ENCODE measurements at regions not wholly inside any gene's neighbourhood (a gene's known extent, or its start where the extent isn't known, plus 50 kb on each side); places are given as distances from the start of the nearest gene placed in this dataset.

- TF ChIP-seq, protein P1, sequence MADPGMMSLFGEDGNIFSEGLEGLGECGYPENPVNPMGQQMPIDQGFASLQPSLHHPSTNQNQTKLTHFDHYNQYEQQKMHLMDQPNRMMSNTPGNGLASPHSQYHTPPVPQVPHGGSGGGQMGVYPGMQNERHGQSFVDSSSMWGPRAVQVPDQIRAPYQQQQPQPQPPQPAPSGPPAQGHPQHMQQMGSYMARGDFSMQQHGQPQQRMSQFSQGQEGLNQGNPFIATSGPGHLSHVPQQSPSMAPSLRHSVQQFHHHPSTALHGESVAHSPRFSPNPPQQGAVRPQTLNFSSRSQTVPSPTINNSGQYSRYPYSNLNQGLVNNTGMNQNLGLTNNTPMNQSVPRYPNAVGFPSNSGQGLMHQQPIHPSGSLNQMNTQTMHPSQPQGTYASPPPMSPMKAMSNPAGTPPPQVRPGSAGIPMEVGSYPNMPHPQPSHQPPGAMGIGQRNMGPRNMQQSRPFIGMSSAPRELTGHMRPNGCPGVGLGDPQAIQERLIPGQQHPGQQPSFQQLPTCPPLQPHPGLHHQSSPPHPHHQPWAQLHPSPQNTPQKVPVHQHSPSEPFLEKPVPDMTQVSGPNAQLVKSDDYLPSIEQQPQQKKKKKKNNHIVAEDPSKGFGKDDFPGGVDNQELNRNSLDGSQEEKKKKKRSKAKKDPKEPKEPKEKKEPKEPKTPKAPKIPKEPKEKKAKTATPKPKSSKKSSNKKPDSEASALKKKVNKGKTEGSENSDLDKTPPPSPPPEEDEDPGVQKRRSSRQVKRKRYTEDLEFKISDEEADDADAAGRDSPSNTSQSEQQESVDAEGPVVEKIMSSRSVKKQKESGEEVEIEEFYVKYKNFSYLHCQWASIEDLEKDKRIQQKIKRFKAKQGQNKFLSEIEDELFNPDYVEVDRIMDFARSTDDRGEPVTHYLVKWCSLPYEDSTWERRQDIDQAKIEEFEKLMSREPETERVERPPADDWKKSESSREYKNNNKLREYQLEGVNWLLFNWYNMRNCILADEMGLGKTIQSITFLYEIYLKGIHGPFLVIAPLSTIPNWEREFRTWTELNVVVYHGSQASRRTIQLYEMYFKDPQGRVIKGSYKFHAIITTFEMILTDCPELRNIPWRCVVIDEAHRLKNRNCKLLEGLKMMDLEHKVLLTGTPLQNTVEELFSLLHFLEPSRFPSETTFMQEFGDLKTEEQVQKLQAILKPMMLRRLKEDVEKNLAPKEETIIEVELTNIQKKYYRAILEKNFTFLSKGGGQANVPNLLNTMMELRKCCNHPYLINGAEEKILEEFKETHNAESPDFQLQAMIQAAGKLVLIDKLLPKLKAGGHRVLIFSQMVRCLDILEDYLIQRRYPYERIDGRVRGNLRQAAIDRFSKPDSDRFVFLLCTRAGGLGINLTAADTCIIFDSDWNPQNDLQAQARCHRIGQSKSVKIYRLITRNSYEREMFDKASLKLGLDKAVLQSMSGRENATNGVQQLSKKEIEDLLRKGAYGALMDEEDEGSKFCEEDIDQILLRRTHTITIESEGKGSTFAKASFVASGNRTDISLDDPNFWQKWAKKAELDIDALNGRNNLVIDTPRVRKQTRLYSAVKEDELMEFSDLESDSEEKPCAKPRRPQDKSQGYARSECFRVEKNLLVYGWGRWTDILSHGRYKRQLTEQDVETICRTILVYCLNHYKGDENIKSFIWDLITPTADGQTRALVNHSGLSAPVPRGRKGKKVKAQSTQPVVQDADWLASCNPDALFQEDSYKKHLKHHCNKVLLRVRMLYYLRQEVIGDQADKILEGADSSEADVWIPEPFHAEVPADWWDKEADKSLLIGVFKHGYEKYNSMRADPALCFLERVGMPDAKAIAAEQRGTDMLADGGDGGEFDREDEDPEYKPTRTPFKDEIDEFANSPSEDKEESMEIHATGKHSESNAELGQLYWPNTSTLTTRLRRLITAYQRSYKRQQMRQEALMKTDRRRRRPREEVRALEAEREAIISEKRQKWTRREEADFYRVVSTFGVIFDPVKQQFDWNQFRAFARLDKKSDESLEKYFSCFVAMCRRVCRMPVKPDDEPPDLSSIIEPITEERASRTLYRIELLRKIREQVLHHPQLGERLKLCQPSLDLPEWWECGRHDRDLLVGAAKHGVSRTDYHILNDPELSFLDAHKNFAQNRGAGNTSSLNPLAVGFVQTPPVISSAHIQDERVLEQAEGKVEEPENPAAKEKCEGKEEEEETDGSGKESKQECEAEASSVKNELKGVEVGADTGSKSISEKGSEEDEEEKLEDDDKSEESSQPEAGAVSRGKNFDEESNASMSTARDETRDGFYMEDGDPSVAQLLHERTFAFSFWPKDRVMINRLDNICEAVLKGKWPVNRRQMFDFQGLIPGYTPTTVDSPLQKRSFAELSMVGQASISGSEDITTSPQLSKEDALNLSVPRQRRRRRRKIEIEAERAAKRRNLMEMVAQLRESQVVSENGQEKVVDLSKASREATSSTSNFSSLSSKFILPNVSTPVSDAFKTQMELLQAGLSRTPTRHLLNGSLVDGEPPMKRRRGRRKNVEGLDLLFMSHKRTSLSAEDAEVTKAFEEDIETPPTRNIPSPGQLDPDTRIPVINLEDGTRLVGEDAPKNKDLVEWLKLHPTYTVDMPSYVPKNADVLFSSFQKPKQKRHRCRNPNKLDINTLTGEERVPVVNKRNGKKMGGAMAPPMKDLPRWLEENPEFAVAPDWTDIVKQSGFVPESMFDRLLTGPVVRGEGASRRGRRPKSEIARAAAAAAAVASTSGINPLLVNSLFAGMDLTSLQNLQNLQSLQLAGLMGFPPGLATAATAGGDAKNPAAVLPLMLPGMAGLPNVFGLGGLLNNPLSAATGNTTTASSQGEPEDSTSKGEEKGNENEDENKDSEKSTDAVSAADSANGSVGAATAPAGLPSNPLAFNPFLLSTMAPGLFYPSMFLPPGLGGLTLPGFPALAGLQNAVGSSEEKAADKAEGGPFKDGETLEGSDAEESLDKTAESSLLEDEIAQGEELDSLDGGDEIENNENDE (IDR thresholded peaks at IDR 0.05; ENCODE audit: insufficient replicate concordance, low read length) = no peak
- TF ChIP-seq KDM5A (IDR thresholded peaks at IDR 0.05; ENCODE audit: low read length) = no peak
- TF ChIP-seq, protein P2, sequence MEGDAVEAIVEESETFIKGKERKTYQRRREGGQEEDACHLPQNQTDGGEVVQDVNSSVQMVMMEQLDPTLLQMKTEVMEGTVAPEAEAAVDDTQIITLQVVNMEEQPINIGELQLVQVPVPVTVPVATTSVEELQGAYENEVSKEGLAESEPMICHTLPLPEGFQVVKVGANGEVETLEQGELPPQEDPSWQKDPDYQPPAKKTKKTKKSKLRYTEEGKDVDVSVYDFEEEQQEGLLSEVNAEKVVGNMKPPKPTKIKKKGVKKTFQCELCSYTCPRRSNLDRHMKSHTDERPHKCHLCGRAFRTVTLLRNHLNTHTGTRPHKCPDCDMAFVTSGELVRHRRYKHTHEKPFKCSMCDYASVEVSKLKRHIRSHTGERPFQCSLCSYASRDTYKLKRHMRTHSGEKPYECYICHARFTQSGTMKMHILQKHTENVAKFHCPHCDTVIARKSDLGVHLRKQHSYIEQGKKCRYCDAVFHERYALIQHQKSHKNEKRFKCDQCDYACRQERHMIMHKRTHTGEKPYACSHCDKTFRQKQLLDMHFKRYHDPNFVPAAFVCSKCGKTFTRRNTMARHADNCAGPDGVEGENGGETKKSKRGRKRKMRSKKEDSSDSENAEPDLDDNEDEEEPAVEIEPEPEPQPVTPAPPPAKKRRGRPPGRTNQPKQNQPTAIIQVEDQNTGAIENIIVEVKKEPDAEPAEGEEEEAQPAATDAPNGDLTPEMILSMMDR (IDR thresholded peaks at IDR 0.05; ENCODE audit: control extremely low read depth in 1 of 3, insufficient read depth in 1 of 3, low read depth in 1 of 3, low read length in 3 of 3) = no peak
- TF ChIP-seq GTF2F1 (IDR thresholded peaks at IDR 0.05; ENCODE audit: borderline replicate concordance, low read depth, low read length) = no peak
- TF ChIP-seq SRF (IDR thresholded peaks at IDR 0.05; ENCODE audit: low read depth, low read length) = no peak
- TF ChIP-seq EGR1 (IDR thresholded peaks at IDR 0.05; ENCODE audit: borderline replicate concordance, low read depth, low read length) = no peak
- TF ChIP-seq SUZ12 (IDR thresholded peaks at IDR 0.05; ENCODE audit: low read length) = no peak
- TF ChIP-seq CBX8 (IDR thresholded peaks at IDR 0.05; ENCODE audit: borderline replicate concordance, low read depth, low read length) = no peak
- no peak for TF ChIP-seq POU5F1 (IDR thresholded peaks at IDR 0.05; ENCODE audit: low read depth, low read length)
Observed at GRCh38 chr14:31969699-31970240, 107.3 kb upstream of the ARHGAP5 start (continued).

All from H1 (cell line).